ENCODE measurements at regions not wholly inside any gene's neighbourhood (a gene's known extent, or its start where the extent isn't known, plus 50 kb on each side); places are given as distances from the start of the nearest gene placed in this dataset.
"Not testable (repeated sequence)": the region's sequence is repeated elsewhere in the genome, so short reads cannot be mapped to it uniquely, and the experiment has no call there.

DNA sequence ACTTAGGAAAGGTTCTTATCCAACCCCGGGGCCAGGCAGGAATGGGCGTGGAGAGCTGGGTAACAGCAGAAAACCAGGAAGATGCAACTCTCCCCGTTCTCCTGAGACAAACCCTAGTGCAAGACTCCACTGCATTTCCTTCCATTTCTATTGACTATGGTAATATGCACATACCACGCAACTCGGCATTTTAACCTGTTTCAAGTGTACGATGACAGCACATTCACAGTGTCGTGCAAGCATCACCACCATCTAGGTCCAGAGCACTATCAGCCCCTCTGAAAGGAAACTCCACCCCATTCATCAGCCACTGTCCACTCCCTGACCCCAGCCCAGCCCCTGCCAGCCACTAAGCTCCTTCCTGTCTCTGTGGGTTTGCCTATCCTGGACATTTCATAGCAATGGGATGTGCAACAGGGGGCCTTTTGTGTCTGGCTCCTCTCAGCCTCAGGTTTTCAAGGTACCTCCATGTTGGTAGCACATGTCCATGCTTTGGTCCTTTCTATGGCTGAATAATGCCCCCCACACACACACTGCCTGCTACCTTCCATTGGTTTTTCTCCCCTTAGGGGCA lies 441.9 kb downstream of the SOX9 start:
- no peak for DNase-seq (ENCODE audit: low read depth in 4 of 4, low spot score in 3 of 4)

DNA sequence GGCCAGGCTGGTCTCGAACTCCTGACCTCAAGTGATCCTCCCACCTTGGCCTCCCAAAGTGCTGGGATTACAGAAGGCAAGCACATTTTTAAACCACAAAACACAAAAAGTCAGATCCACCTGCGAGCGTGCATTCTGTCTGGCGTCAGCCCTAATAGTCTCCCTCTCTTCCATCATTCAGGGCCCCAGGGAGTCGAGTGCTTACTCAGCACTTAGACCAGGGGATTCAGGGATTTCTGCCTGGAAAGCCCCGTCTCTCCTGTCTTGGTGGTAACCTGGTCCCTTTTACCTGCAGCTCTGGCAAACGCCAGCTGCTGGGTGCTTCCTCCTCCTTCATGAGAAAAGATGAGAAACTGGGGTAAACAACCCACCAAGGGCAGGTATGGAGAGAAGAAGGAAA lies 443.1 kb downstream of the SOX9 start:
- no peak for DNase-seq (ENCODE audit: low read depth in 4 of 4, low spot score in 3 of 4)

- no peak for DNase-seq (ENCODE audit: low read depth in 4 of 4, low spot score in 3 of 4)
These were observed 444.2 kb downstream of the SOX9 start for GRCh38 chr17:72565006-72565405.

DNA sequence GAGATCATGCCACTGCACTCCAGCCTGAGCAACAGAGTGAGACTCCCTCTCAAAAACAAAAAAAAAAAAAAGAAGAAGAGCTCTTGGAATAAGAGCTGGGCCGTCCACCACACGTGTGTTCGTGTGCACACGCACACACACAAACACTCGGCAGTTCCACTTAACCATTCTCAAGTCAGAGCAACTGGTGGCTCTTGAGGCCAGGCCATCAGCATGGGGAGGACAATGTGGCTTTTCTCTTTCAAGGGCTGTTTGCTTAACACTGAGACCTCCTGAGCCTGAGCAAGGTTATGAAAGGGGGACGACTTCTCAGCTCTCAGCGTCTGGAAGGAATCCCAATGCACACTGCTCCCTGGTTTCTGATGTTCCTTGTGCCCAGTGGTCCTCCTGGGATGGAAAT lies 444.9 kb downstream of the SOX9 start:
- no peak for DNase-seq (ENCODE audit: low read depth in 4 of 4, low spot score in 3 of 4)

- no peak for DNase-seq (ENCODE audit: low read depth in 4 of 4, low spot score in 3 of 4)
These were observed 446.1 kb downstream of the SOX9 start for GRCh38 chr17:72566671-72567484.

DNA sequence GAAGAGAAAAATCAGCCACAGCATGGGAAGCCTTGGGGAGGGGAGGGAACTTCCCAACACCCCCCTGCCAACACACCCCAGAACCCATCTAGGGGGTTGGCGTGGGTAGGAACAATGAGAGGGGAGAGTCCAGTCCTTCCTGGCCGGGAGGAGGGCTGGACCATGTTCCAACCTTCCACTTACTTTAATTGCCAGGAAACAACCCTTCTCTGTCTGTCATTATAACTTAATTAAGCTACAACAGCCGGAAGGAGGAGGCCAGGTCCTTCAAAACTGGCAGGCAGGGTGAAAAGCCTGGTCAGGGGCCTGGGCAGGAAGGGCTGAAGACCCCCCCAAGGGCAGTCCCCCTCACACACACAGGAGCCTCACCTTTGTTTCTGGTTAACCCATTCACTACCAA lies 447.0 kb downstream of the SOX9 start:
- DNase-seq (ENCODE audit: low read depth in 4 of 4, low spot score in 3 of 4), result no peak

DNA sequence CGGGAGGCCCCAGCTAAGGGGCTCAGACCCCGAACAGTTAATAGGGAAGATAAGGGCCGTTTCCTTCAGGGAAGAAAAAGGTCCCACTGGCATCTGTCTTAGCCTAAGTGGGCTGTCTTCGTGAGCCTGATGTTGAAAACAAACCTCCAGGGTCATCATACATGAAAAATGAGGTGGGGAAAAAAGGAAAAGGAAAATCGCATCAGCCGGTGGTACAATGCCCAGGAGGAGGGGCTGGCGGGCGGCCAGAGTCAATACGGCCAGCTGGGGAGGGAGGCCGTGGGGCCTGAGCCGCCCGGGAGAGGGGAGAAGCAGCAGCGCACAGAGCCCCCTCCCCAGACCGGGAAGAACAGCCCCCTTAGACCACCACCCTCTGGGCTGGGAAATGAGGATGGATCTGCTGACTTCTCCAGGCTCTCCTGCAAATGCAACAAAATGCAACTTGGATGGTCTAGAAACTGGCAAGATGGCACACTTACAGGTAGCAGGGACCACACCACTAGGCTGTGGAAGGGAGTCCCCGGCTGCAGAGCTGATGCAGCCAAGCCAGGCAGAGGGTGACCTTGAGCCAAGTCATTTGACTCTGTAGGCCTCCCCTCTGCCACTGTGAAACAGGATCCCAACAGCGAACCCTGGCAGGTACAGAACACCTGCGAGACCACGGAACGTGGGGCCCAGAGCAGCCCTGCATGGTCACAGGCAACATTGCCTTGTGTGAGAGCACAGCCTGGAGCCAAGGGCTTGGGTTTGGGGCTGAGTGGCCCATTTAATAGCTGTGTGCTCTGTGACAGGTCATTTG lies 448.5 kb downstream of the SOX9 start:
- no peak for DNase-seq (ENCODE audit: low read depth in 4 of 4, low spot score in 3 of 4)

DNA sequence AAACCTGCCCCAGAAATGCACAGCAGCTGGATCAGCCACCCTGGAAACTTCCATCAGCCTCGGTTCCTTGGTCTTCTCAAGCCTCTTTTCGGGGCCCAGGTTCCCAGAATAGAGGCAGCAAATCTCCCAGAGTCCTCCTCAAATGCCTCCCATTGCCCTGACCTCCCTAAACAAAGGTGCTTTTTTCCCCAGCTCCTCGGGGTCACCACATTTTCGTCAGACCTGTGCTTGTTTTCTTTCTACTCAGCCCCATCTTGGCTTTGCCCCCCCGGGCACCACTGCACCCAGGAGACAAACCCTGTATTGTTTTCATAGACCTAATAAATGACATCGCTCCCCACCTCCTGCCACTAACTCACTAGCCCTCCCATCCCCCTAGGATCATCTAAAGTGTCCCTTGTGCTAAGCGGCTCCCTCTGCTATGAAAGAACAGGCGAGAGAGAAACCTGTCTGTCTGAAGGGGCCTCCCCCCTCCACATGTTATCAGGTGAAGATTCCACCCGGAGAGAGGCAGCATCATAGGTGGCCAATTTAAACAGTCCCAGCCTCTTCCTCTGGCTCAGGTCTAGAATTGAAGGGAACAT lies 451.1 kb downstream of the SOX9 start:
- no peak for DNase-seq (ENCODE audit: low read depth in 4 of 4, low spot score in 3 of 4)

DNA sequence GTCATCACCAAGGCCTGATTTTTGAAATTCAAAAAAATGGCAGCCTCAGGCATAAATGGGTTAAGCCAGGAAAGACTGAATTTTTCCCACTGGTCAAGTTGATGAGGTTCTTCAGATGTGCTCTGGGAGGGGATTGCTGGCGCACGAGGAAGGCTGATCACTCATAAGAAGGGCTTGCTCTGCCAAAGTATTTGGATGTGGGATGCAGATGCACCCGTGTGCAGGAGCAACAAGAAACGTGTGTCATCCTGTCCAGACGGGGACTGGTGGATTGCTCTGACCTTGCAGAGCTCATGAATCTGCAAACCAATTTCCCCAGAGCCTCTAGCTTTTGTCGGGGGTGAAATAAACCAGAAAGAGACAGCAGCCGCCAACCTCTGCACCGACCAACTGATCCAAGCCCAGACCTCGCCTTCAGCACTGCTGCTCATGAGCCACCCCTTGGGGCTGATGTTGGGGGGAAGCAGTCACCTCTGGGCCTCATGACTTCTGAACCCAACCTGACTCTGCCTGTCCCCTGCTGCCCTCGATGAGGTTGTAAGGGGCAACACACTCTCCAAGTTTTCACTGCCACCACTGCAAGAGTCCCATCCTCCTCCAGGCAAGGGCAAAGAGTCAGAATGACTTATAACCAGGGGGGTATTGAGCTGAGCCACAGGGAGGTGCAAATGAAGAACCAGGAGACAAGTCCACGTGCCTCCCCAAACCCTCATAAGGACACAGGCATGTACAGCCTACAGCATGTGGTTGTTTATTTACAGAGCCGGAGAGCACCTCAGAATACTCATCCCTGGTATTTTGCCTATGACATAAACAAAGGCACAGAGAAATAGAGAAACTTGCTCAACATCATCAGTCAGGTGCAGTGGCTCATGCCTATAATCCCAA lies 452.0 kb downstream of the SOX9 start:
- DNase-seq (ENCODE audit: low read depth in 4 of 4, low spot score in 3 of 4), result no peak

- not testable (repeated sequence) for DNase-seq (ENCODE audit: low read depth in 4 of 4, low spot score in 3 of 4)
These were observed 452.6 kb downstream of the SOX9 start for GRCh38 chr17:72573492-72573801.

GRCh38 chr17:72574675-72575510 lies 454.1 kb downstream of the SOX9 start:
- DNase-seq (ENCODE audit: low read depth in 4 of 4, low spot score in 3 of 4), result no peak

GRCh38 chr17:72575542-72576233 lies 454.9 kb downstream of the SOX9 start:
- no peak for DNase-seq (ENCODE audit: low read depth in 4 of 4, low spot score in 3 of 4)

DNA sequence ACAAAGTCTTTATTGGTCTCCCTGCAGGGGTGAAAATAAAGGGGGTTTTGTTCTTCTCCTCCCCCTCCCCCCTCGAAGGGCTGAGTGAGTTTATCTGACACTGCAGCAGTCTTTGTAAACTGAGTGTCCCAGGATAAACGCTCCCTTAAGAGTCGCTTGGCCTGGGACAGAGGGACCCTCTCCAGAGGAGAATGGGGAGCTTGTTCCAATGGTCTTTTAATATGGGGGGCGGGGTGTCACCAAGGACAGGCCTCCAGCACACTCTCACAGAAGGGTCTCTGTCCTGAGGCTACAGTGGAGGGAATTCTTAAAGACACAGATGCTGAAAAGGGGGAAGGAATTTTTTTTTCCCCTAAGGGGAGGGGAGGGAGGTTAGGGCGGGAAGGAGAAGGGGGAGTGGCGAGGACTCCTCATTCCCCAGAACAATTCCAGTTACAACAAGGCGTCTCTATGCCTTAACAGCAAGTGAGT lies 455.5 kb downstream of the SOX9 start:
- no peak for DNase-seq (ENCODE audit: low read depth in 4 of 4, low spot score in 3 of 4)

GRCh38 chr17:72578817-72579470 lies 458.1 kb downstream of the SOX9 start:
- no peak for DNase-seq (ENCODE audit: low read depth in 4 of 4, low spot score in 3 of 4)

DNA sequence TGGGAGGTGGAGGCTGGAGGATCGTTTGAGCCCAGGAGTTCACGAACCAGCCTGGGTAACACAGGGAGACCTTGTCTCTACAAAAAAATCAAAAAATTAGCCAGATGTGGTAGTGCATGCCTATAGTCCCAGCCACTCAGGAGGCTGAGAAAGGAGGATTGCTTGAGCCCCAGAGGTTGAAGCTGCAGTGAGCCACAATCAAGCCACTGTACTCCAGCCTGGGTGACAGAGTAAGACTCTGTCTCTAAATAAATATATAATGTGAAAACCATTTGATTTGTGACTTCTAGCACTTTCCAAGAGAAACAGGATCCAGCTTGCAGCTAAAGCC lies 459.1 kb downstream of the SOX9 start:
- DNase-seq (ENCODE audit: low read depth in 4 of 4, low spot score in 3 of 4), result no peak

- no peak for DNase-seq (ENCODE audit: low read depth in 4 of 4, low spot score in 3 of 4)
These were observed 459.7 kb downstream of the SOX9 start for GRCh38 chr17:72580321-72581127.

GRCh38 chr17:72587156-72587555 lies 466.3 kb downstream of the SOX9 start:
- DNase-seq (ENCODE audit: low read depth in 4 of 4, low spot score in 3 of 4), result no peak
